C4-2B (cell line): ENCODE measurements at regions not wholly inside any gene's neighbourhood (a gene's known extent, or its start where the extent isn't known, plus 50 kb on each side); places are given as distances from the start of the nearest gene placed in this dataset.

Experiments
- ZFX ChIP-seq: fragments of 450-650 bp; IDR thresholded peaks from 2 replicates; pipeline ENCODE4 v1.6.1; 2017
- TF ChIP-seq, protein P1 (sequence below): fragments of 450-650 bp; conservative IDR thresholded peaks from 2 replicates; pipeline ENCODE4 v1.5.1; 2017; ENCODE audit warnings: mild to moderate bottlenecking

GRCh38 chr3:102866845-102867244 lies 432.0 kb downstream of the ZPLD1 start:
- TF ChIP-seq, protein P1, sequence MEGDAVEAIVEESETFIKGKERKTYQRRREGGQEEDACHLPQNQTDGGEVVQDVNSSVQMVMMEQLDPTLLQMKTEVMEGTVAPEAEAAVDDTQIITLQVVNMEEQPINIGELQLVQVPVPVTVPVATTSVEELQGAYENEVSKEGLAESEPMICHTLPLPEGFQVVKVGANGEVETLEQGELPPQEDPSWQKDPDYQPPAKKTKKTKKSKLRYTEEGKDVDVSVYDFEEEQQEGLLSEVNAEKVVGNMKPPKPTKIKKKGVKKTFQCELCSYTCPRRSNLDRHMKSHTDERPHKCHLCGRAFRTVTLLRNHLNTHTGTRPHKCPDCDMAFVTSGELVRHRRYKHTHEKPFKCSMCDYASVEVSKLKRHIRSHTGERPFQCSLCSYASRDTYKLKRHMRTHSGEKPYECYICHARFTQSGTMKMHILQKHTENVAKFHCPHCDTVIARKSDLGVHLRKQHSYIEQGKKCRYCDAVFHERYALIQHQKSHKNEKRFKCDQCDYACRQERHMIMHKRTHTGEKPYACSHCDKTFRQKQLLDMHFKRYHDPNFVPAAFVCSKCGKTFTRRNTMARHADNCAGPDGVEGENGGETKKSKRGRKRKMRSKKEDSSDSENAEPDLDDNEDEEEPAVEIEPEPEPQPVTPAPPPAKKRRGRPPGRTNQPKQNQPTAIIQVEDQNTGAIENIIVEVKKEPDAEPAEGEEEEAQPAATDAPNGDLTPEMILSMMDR = no peak
- no peak for TF ChIP-seq ZFX
